GM12892 (cell line): ENCODE measurements at regions not wholly inside any gene's neighbourhood (a gene's known extent, or its start where the extent isn't known, plus 50 kb on each side); places are given as distances from the start of the nearest gene placed in this dataset.

Experiments
- POLR2A ChIP-seq: IDR thresholded peaks from 2 replicates; pipeline ENCODE4 v1.6.1; 2011; ENCODE audit warnings: low read depth, low read length, control low read depth
- POLR2AphosphoS5 ChIP-seq: IDR thresholded peaks from 2 replicates; pipeline ENCODE4 v1.6.1; 2011; ENCODE audit warnings: low read depth, low read length, control low read depth
- TAF1 ChIP-seq: IDR thresholded peaks from 2 replicates; pipeline ENCODE4 v1.6.1; 2011; ENCODE audit warnings: low read depth, mild to moderate bottlenecking, control low read depth, low read length, borderline replicate concordance

DNA sequence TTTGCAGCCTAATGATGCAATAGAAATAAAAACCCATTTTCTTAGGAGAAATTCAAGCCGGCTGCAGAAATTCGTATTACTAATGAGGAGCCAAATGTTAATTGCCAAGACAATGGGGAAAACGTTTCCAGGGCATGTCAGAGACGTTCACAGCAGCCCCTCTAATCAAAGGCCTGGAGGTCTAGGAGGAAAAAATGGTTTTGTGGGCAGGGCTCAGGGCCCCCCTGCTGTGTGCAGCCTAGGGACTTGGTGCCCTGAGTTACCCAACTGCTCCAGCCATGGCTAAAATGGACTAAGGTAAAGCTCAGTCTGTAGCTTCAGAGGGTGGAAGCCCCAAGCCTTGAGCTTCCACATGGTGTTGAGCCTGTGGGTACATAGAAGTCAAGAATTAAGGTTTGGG is 461.4 kb downstream of the FAT4 start:
- TF ChIP-seq POLR2A, result no peak
- TF ChIP-seq POLR2AphosphoS5, result no peak
- TF ChIP-seq TAF1, result no peak
